Neural progenitor cell (in vitro differentiated cells): ENCODE measurements at regions not wholly inside any gene's neighbourhood (a gene's known extent, or its start where the extent isn't known, plus 50 kb on each side); places are given as distances from the start of the nearest gene placed in this dataset.

ENCODE experiments used
- DNase-seq: peaks from one replicate; pipeline ENCODE4 v3.0.0-alpha.2; 2016; ENCODE audit warnings: low spot score
- H2AFZ ChIP-seq: fragments of 200-600 bp; sonication (generic); replicated peaks from 2 replicates; pipeline ENCODE4 v1.6.1; 2016; ENCODE audit warnings: antibody characterized with exemption
- H3F3A ChIP-seq: fragments of 200-600 bp; sonication (generic); 2 replicates; pipeline ENCODE4 v1.6.1; 2016; ENCODE audit warnings: antibody characterized with exemption, low read depth
- H3K27ac ChIP-seq: fragments of 200-600 bp; sonication (generic); 2 replicates; pipeline ENCODE4 v1.5.1; 2016; ENCODE audit warnings: mild to moderate bottlenecking
- H3K27me3 ChIP-seq: fragments of 200-600 bp; sonication (generic); 2 replicates; pipeline ENCODE4 v1.6.1; 2016; ENCODE audit warnings: mild to moderate bottlenecking, moderate library complexity
- H3K36me3 ChIP-seq: fragments of 200-600 bp; sonication (generic); 2 replicates; pipeline ENCODE4 v1.5.1; 2016
- H3K4me1 ChIP-seq: fragments of 200-600 bp; sonication (generic); 2 replicates; pipeline ENCODE4 v1.6.1; 2016; ENCODE audit warnings: mixed run types
- H3K4me2 ChIP-seq: fragments of 200-600 bp; sonication (generic); 2 replicates; pipeline ENCODE4 v1.6.1; 2016
- H3K4me3 ChIP-seq: fragments of 200-600 bp; sonication (generic); 2 replicates; pipeline ENCODE4 v1.5.1; 2016
- H3K79me2 ChIP-seq: fragments of 200-600 bp; sonication (generic); 2 replicates; pipeline ENCODE4 v1.6.1; 2016; ENCODE audit warnings: low read depth
- H3K9ac ChIP-seq: fragments of 200-600 bp; sonication (generic); 2 replicates; pipeline ENCODE4 v1.6.1; 2016
- H3K9me3 ChIP-seq: fragments of 200-600 bp; sonication (generic); 2 replicates; pipeline ENCODE4 v1.5.1; 2016; ENCODE audit warnings: low read depth
- H4K20me1 ChIP-seq: fragments of 200-600 bp; sonication (generic); 2 replicates; pipeline ENCODE4 v1.6.1; 2016; ENCODE audit warnings: low read depth
- H3K27ac Mint-ChIP-seq: 3 replicates; pipeline ENCODE4 v1.8.0; 2021; ENCODE audit warnings: mixed read lengths
- H3K27me3 Mint-ChIP-seq: 2 replicates; pipeline ENCODE4 v1.8.0; 2022; ENCODE audit warnings: low read depth, mild to moderate bottlenecking, inconsistent platforms, moderate library complexity, mixed read lengths; ENCODE audit not compliant: insufficient read depth
- H3K36me3 Mint-ChIP-seq: 3 replicates; pipeline ENCODE4 v1.8.0; 2021; ENCODE audit warnings: mixed read lengths
- H3K4me1 Mint-ChIP-seq: 3 replicates; pipeline ENCODE4 v1.8.0; 2021; ENCODE audit warnings: mixed read lengths
- H3K4me3 Mint-ChIP-seq: 3 replicates; pipeline ENCODE4 v1.8.0; 2021; ENCODE audit warnings: mild to moderate bottlenecking, moderate library complexity, mixed read lengths
- H3K9me3 Mint-ChIP-seq: 3 replicates; pipeline ENCODE4 v1.8.0; 2020; ENCODE audit warnings: mixed read lengths
- EZH2 ChIP-seq: fragments of 200-600 bp; sonication (generic); IDR thresholded peaks from 2 replicates; pipeline ENCODE4 v1.6.1; 2017; ENCODE audit warnings: antibody characterized with exemption, mild to moderate bottlenecking, moderate library complexity
- EZH2phosphoT487 ChIP-seq: fragments of 200-600 bp; sonication (generic); IDR thresholded peaks from 2 replicates; pipeline ENCODE4 v1.6.1; 2017; ENCODE audit warnings: antibody characterized with exemption
- TF ChIP-seq, protein P1 (sequence below): fragments of 200-600 bp; sonication (generic); IDR thresholded peaks from 2 replicates; pipeline ENCODE4 v1.5.1; 2017; ENCODE audit warnings: antibody characterized with exemption, mild to moderate bottlenecking

DNA sequence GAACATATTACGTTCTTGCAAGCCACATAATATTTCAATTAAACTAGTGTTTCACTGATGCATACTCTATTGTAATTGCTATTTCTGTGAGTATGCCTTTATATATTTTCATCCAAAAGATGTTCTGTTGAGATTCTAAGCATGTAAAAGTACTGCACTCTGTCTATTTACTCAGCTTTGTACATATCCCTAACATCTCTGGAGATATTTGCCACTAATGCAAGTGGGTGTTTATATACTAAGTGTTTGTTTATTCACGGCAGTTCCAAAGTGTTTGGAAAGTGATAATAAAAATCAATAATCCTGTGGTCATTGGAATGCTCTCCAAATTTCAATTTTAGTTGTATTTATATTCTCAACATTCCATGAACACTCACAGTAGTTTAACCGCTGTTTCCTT lies 1989.0 kb downstream of the C4orf33 start:
- H3K4me1 ChIP-seq = no peaks in the 10 kb centered on the region
- no peak overlapping the region for H2AFZ ChIP-seq
- DNase-seq = no peak
- H3K4me3 Mint-ChIP-seq = no peak overlapping the region
- H3K4me1 Mint-ChIP-seq = no peaks in the 10 kb centered on the region
- H3K27me3 ChIP-seq = no peaks in the 10 kb centered on the region
- H3K36me3 Mint-ChIP-seq = no peaks in the 10 kb centered on the region
- no peaks in the 10 kb centered on the region for H3K27me3 Mint-ChIP-seq
- H3K9ac ChIP-seq = no peak overlapping the region
- H3K27ac ChIP-seq = no peak overlapping the region
- no peaks in the 10 kb centered on the region for H3K9me3 ChIP-seq
- no peaks in the 10 kb centered on the region for H3F3A ChIP-seq
- H3K79me2 ChIP-seq = no peaks in the 10 kb centered on the region
- H3K4me3 ChIP-seq = no peak overlapping the region
- H3K9me3 Mint-ChIP-seq = no peaks in the 10 kb centered on the region
- H4K20me1 ChIP-seq = no peaks in the 10 kb centered on the region
- H3K36me3 ChIP-seq = no peaks in the 10 kb centered on the region
- TF ChIP-seq, protein P1, sequence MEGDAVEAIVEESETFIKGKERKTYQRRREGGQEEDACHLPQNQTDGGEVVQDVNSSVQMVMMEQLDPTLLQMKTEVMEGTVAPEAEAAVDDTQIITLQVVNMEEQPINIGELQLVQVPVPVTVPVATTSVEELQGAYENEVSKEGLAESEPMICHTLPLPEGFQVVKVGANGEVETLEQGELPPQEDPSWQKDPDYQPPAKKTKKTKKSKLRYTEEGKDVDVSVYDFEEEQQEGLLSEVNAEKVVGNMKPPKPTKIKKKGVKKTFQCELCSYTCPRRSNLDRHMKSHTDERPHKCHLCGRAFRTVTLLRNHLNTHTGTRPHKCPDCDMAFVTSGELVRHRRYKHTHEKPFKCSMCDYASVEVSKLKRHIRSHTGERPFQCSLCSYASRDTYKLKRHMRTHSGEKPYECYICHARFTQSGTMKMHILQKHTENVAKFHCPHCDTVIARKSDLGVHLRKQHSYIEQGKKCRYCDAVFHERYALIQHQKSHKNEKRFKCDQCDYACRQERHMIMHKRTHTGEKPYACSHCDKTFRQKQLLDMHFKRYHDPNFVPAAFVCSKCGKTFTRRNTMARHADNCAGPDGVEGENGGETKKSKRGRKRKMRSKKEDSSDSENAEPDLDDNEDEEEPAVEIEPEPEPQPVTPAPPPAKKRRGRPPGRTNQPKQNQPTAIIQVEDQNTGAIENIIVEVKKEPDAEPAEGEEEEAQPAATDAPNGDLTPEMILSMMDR = no peak
- no peak for TF ChIP-seq EZH2phosphoT487
- TF ChIP-seq EZH2 = no peak
- no peak overlapping the region for H3K4me2 ChIP-seq
- no peak overlapping the region for H3K27ac Mint-ChIP-seq

DNA sequence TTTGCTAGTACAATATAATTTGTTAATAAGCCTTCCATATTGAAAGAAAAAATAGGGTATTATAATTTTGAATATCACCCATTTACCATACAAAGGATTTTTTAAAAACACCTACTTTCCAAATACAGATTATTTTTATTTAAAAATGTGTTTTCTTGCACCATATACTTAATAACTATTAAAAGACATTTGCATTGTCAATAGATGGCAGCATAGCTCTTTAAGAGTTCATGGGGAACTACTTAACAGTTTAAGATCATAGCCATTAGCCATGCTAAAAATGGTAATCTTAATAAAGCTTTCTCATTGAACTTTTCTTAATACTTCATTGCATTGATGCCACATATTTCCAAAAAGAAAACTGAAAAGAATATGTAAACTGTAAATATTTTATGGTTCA lies 1995.9 kb downstream of the C4orf33 start:
- Histone ChIP-seq H3K27me3 (no peaks in the 10 kb centered on the region), H3K4me2 (no peak overlapping the region), H3K27ac (no peak overlapping the region), H3K79me2 (no peaks in the 10 kb centered on the region), H4K20me1 (no peaks in the 10 kb centered on the region), H3F3A (no peaks in the 10 kb centered on the region), H3K4me3 (no peak overlapping the region), H3K9ac (no peak overlapping the region), H3K36me3 (no peaks in the 10 kb centered on the region), H3K4me1 (no peaks in the 10 kb centered on the region), H3K9me3 (no peaks in the 10 kb centered on the region), H2AFZ (no peak overlapping the region)
- peak; percentile 57 for DNase-seq
- no peak overlapping the region for H3K27ac Mint-ChIP-seq
- no peaks in the 10 kb centered on the region for H3K36me3 Mint-ChIP-seq
- TF ChIP-seq, protein P1 = peak; percentile 67
- TF ChIP-seq EZH2 = no peak
- no peak for TF ChIP-seq EZH2phosphoT487
- H3K9me3 Mint-ChIP-seq = no peaks in the 10 kb centered on the region
- H3K4me1 Mint-ChIP-seq = no peaks in the 10 kb centered on the region
- no peaks in the 10 kb centered on the region for H3K27me3 Mint-ChIP-seq
- H3K4me3 Mint-ChIP-seq = no peak overlapping the region

DNA sequence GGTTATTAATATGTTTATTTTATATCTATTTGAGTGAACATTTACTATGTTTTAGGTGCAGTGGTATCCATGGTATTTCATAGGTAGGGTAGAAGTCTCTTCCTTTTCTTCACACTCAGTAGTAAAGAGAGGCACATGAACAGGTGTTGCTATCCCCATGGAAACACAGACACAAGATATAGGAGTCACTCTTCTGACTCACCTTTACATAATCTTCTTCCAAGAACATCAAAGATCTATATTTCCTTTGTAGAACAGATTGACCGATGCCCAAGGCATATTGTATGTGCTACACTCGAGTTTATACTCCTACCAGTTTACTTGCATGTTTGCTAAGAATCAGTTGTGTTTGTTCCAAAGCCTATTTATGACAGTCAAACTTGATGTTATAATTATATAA lies 1997.4 kb downstream of the C4orf33 start:
- Histone ChIP-seq H3F3A (no peaks in the 10 kb centered on the region), H3K27me3 (no peaks in the 10 kb centered on the region), H3K4me2 (no peak overlapping the region), H4K20me1 (no peaks in the 10 kb centered on the region), H3K4me3 (no peak overlapping the region), H2AFZ (no peak overlapping the region), H3K9me3 (no peaks in the 10 kb centered on the region), H3K79me2 (no peaks in the 10 kb centered on the region), H3K36me3 (no peaks in the 10 kb centered on the region), H3K27ac (no peak overlapping the region), H3K4me1 (no peaks in the 10 kb centered on the region), H3K9ac (no peak overlapping the region)
- no peak overlapping the region for H3K27ac Mint-ChIP-seq
- H3K4me1 Mint-ChIP-seq = no peaks in the 10 kb centered on the region
- DNase-seq = no peak
- TF ChIP-seq EZH2 (no peak), EZH2phosphoT487 (no peak)
- TF ChIP-seq, protein P1 = no peak
- no peaks in the 10 kb centered on the region for H3K27me3 Mint-ChIP-seq
- H3K36me3 Mint-ChIP-seq = no peaks in the 10 kb centered on the region
- H3K9me3 Mint-ChIP-seq = no peaks in the 10 kb centered on the region
- H3K4me3 Mint-ChIP-seq = no peak overlapping the region
